K562 (cell line): ENCODE measurements at regions not wholly inside any gene's neighbourhood (a gene's known extent, or its start where the extent isn't known, plus 50 kb on each side); places are given as distances from the start of the nearest gene placed in this dataset.
"Not testable (repeated sequence)": the region's sequence is repeated elsewhere in the genome, so short reads cannot be mapped to it uniquely, and the experiment has no call there.

Experiments
- ATAC-seq: fragments of 200-7000 bp; cut with Tn5 transposase; 3 replicates; pipeline ENCODE4 v1.9.1; 2020; ENCODE audit warnings: moderate library complexity
- BruUV-seq: library from RNA; stranded (reverse); fragments of 400-500 nt; replicated peaks from 2 replicates; lab custom pipeline; 2021; lab: Mats Ljungman, UMichigan
- CTCF ChIA-PET: fragments of 300-600 bp; formaldehyde crosslinking; extraction: SDS; loops from one replicate; lab custom pipeline; 2021; ENCODE audit warnings: low intra/inter-chr PET ratio; lab: Yijun Ruan, JAX
- POLR2A ChIA-PET: fragments of 300-600, 350-650 bp; sonication (Branson Sonifier 250); formaldehyde crosslinking; extraction: SDS; loops from one replicate; lab custom pipeline; 2021; ENCODE audit warnings: antibody characterized with exemption, inconsistent platforms; lab: Yijun Ruan, JAX
- DNase-seq, 4 experiments: peaks; one replicate each; pipeline versions ENCODE4 v3.0.0 to v3.0.0-alpha.2; 2011 to 2018; ENCODE audit warnings: low spot score in 3 of 4, mixed read lengths in 3 of 4; ENCODE audit errors: extremely low read depth in 1 of 4
- FAIRE-seq: peaks from 2 replicates; lab custom pipeline; 2011; peaks lifted over from hg19 to GRCh38; lab: Jason Lieb, UNC
- H2AFZ ChIP-seq: 2 replicates; pipeline ENCODE4 v1.6.0; 2011; ENCODE audit warnings: low read depth, low read length, control low read depth, inconsistent platforms
- H3K27ac ChIP-seq: fragments of 200-600 bp; 3 replicates; pipeline ENCODE4 v1.8.0; 2011; ENCODE audit warnings: low read depth, mild to moderate bottlenecking, control low read depth, inconsistent platforms, low read length, moderate library complexity, mixed read lengths; ENCODE audit errors: extremely low read depth
- H3K27me3 ChIP-seq, 2 experiments: fragments of 300-600 bp in 1 of 2; 2 replicates in 1 of 2; 3 replicates in 1 of 2; pipeline versions ENCODE4 v1.6.0 to v1.8.0; 2011; ENCODE audit warnings: inconsistent platforms in 2 of 2, low read length in 2 of 2, mild to moderate bottlenecking in 1 of 2, mixed read lengths in 1 of 2, moderate library complexity in 1 of 2; ENCODE audit not compliant: control insufficient read depth in 2 of 2, insufficient read depth in 2 of 2
- H3K36me3 ChIP-seq: fragments of 300-600 bp; 3 replicates; pipeline ENCODE4 v1.8.0; 2011; ENCODE audit warnings: mild to moderate bottlenecking, low read length, inconsistent platforms; ENCODE audit not compliant: control insufficient read depth, insufficient read depth
- H3K4me1 ChIP-seq, 2 experiments: fragments of 200-600 bp in 1 of 2; replicated peaks in 1 of 2; 2 replicates in 1 of 2; 3 replicates in 1 of 2; pipeline versions ENCODE4 v1.5.1 to v1.8.0; 2011; ENCODE audit warnings: inconsistent platforms in 2 of 2, low read length in 2 of 2, mild to moderate bottlenecking in 1 of 2, mixed read lengths in 1 of 2, moderate library complexity in 1 of 2; ENCODE audit not compliant: control insufficient read depth in 2 of 2, insufficient read depth in 2 of 2
- H3K4me2 ChIP-seq: 2 replicates; pipeline ENCODE4 v1.6.1; 2011; ENCODE audit warnings: low read length, control low read depth, inconsistent platforms, mixed read lengths; ENCODE audit not compliant: insufficient read depth
- H3K4me3 ChIP-seq: fragments of 200-600 bp; sonication (generic), shearing (Covaris generic); 2 replicates; pipeline ENCODE4 v1.5.1; 2016; ENCODE audit warnings: control low read depth, inconsistent platforms
- H3K79me2 ChIP-seq: fragments of 200-600 bp; 3 replicates; pipeline ENCODE4 v1.8.0; 2011; ENCODE audit warnings: low read length, inconsistent platforms; ENCODE audit not compliant: control insufficient read depth, insufficient read depth
- H3K9ac ChIP-seq, 2 experiments: 2 replicates each; pipeline versions ENCODE4 v1.6.0 to v1.6.1; 2011; ENCODE audit warnings: low read depth in 2 of 2, low read length in 2 of 2, control low read depth in 1 of 2, inconsistent platforms in 1 of 2, mild to moderate bottlenecking in 1 of 2, mixed read lengths in 1 of 2; ENCODE audit not compliant: insufficient read depth in 1 of 2
- H3K9me1 ChIP-seq: one replicate; pipeline ENCODE4 v1.6.0; 2011; ENCODE audit warnings: inconsistent platforms, mild to moderate bottlenecking, low read length, moderate library complexity; ENCODE audit not compliant: control insufficient read depth, insufficient read depth
- H3K9me3 ChIP-seq: replicated peaks from 2 replicates; pipeline ENCODE4 v1.5.1; 2011; ENCODE audit warnings: low read depth, low read length, inconsistent platforms; ENCODE audit not compliant: control insufficient read depth, insufficient read depth
- H4K20me1 ChIP-seq: replicated peaks from 2 replicates; pipeline ENCODE4 v1.6.1; 2011; ENCODE audit warnings: low read length, inconsistent platforms, mixed read lengths; ENCODE audit not compliant: control insufficient read depth, insufficient read depth
- CHCHD3 ChIP-seq: fragments of 250-450 bp; sonication (Bioruptor Pico); IDR thresholded peaks from 2 replicates; pipeline ENCODE4 v2.1.2; 2022; ENCODE audit warnings: mild to moderate bottlenecking
- CREM ChIP-seq: IDR thresholded peaks from 2 replicates; pipeline ENCODE4 v1.6.1; 2014; ENCODE audit warnings: antibody characterized with exemption, low read depth
- GTF2B ChIP-seq: IDR thresholded peaks from 2 replicates; pipeline ENCODE4 v1.6.1; 2011; ENCODE audit not compliant: insufficient read length; ENCODE audit errors: extremely low read depth
- RBM17 ChIP-seq: fragments of 200-400 bp; formaldehyde crosslinking; IDR thresholded peaks from 2 replicates; pipeline ENCODE4 v1.6.1; 2017; ENCODE audit warnings: low read depth, mild to moderate bottlenecking, low read length, borderline replicate concordance
- SMARCA4 ChIP-seq: fragments of 450-650 bp; IDR thresholded peaks from 2 replicates; pipeline ENCODE4 v1.6.1; 2016
- STAT5A ChIP-seq: IDR thresholded peaks from 2 replicates; pipeline ENCODE4 v1.6.1; 2012; ENCODE audit warnings: low read length, inconsistent platforms, borderline replicate concordance
- ZBTB8A ChIP-seq: fragments of 450-650 bp; IDR thresholded peaks from 2 replicates; pipeline ENCODE4 v1.6.1; 2018; ENCODE audit warnings: mild to moderate bottlenecking, moderate library complexity; ENCODE audit not compliant: partially characterized antibody
- ZNF146 ChIP-seq: IDR thresholded peaks from one replicate; pipeline ENCODE4 v1.6.1; 2018; ENCODE audit warnings: missing compliant biosample characterization; ENCODE audit not compliant: unreplicated experiment
- ZNF224 ChIP-seq: sonication (generic); formaldehyde crosslinking; IDR thresholded peaks from 2 replicates; pipeline ENCODE4 v1.8.0; 2022; ENCODE audit warnings: mild to moderate bottlenecking, missing genetic modification reagents
- ZNF561 ChIP-seq: fragments of 450-650 bp; formaldehyde crosslinking; conservative IDR thresholded peaks from 2 replicates; pipeline ENCODE4 v1.4.0; 2020; ENCODE audit warnings: mild to moderate bottlenecking, moderate library complexity
- WGBS: fragments of 100-300 bp; shearing (Covaris generic); methylation state at CpG from one replicate; pipeline ENCODE4 v1.1.6; 2016; ENCODE audit warnings: low coverage, mixed read lengths; ENCODE audit not compliant: insufficient coverage; ENCODE audit errors: missing lambda C conversion rate; 5-methylcytosine and 5-hydroxymethylcytosine counted together
- in situ Hi-C: fragments of 300-500 bp; cut with MboI; formaldehyde crosslinking; loops from 4 replicates; pipeline ENCODE4 v1.15.0; 2018; ENCODE audit warnings: inconsistent platforms, mixed read lengths
- intact Hi-C: fragments of 100-400 bp; cut with micrococcal nuclease; formaldehyde crosslinking; loops from 2 replicates; pipeline ENCODE4 v1.14.2; 2022

- H3K4me2 ChIP-seq, intact Hi-C loops, H3K9me3 ChIP-seq, H3K9ac ChIP-seq, H3K79me2 ChIP-seq, FAIRE-seq, POLR2A ChIA-PET, H3K27ac ChIP-seq, H3K9me1 ChIP-seq, H3K4me3 ChIP-seq, ATAC-seq, H3K36me3 ChIP-seq, in situ Hi-C loops, H2AFZ ChIP-seq, DNase-seq, H4K20me1 ChIP-seq, H3K27me3 ChIP-seq, CTCF ChIA-PET, H3K4me1 ChIP-seq, BruUV-seq: not testable (repeated sequence)
- TF ChIP-seq ZNF146 (CRISPR knock-in tag): peak; percentile 76
- 0% methylated on average over 1 of the region's 1 CpG for WGBS
Measured at GRCh38 chr4:169930755-169931154, 95.4 kb downstream of the MFAP3L start.

GRCh38 chr4:169927280-169927679 lies 98.9 kb downstream of the MFAP3L start:
- Histone ChIP-seq H3K9me3 (no peaks in the 10 kb centered on the region), H3K27me3 (peaks cover 3 to 10% of the 10 kb centered on the region in 2 experiments; a peak in 3 of 5 replicates), H3K36me3 (no peaks in the 10 kb centered on the region), H3K27ac (no peak overlapping the region), H3K9me1 (no peaks in the 10 kb centered on the region), H3K4me2 (no peak overlapping the region), H4K20me1 (no peaks in the 10 kb centered on the region), H3K79me2 (no peaks in the 10 kb centered on the region), H3K4me3 (no peak overlapping the region), H2AFZ (no peak overlapping the region), H3K9ac (no peak overlapping the region), H3K4me1 (no peaks in the 10 kb centered on the region)
- ChIA-PET CTCF (no interaction called here), POLR2A (no interaction called here)
- FAIRE-seq: no peak
- in situ Hi-C loops (no loop called here), intact Hi-C loops (no loop called here)
- no peak for DNase-seq
- no peak for ATAC-seq
- BruUV-seq: no TSS peak
- WGBS: 0% methylated on average over 4 of the region's 4 CpGs
- no peak for TF ChIP-seq ZNF224 (CRISPR knock-in tag)
- TF ChIP-seq GTF2B: no peak
- TF ChIP-seq SMARCA4: no peak
- no peak for TF ChIP-seq RBM17
- TF ChIP-seq STAT5A: no peak
- TF ChIP-seq ZNF561 (CRISPR knock-in tag): no peak
- no peak for TF ChIP-seq CREM
- no peak for TF ChIP-seq CHCHD3 (CRISPR knock-in tag)
- TF ChIP-seq ZBTB8A: no peak
